ENCODE measurements at regions not wholly inside any gene's neighbourhood (a gene's known extent, or its start where the extent isn't known, plus 50 kb on each side); places are given as distances from the start of the nearest gene placed in this dataset.

DNA sequence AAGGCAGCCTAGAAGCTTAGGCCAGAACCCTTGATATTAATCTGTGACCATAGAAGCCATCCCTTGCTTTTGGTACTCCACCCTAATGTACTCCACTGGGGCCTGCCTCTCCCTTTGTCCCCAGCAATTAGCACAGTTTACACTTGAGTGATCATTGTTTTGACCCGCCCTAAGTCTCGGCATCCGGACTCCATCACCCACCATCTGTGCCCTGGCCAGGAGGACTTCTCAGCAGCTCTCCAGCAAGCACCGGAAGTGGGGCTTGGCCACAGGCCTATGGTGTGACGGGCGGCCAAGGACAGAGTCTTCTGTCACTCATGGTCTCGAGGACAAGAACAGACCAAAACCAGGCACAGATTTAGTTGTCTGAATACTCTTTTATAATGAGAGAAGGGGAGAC is 126.5 kb upstream of the NTF3 start:
- no peaks in the 10 kb centered on the region for H3K79me2 ChIP-seq (replicated peaks; ENCODE audit: insufficient read depth, low read length)
- H3K9me3 ChIP-seq (ENCODE audit: low read length) = no peaks in the 10 kb centered on the region
- no peaks in the 10 kb centered on the region for H3K9me2 ChIP-seq (ENCODE audit: insufficient read depth, low read length)
- no peaks in the 10 kb centered on the region for H4K20me1 ChIP-seq (ENCODE audit: insufficient read depth)
- no peaks in the 10 kb centered on the region for H3K36me3 ChIP-seq (ENCODE audit: insufficient read depth, low read length)
- TF ChIP-seq MXI1 (conservative IDR thresholded peaks at IDR 0.05; ENCODE audit: poor library complexity, severe bottlenecking) (no peak), TAF1 (IDR thresholded peaks at IDR 0.05; ENCODE audit: low read depth) (no peak), RAD21 (conservative IDR thresholded peaks at IDR 0.05) (no peak), EP300 (conservative IDR thresholded peaks at IDR 0.05; ENCODE audit: poor library complexity, severe bottlenecking) (no peak), EZH2 (IDR thresholded peaks at IDR 0.05; ENCODE audit: borderline replicate concordance, insufficient read depth, low read length, poor library complexity, severe bottlenecking) (no peak), POLR2AphosphoS5 (IDR thresholded peaks at IDR 0.05) (no peak), SMC3 (conservative IDR thresholded peaks at IDR 0.05; ENCODE audit: poor library complexity) (no peak)
- TF ChIP-seq, protein P1, sequence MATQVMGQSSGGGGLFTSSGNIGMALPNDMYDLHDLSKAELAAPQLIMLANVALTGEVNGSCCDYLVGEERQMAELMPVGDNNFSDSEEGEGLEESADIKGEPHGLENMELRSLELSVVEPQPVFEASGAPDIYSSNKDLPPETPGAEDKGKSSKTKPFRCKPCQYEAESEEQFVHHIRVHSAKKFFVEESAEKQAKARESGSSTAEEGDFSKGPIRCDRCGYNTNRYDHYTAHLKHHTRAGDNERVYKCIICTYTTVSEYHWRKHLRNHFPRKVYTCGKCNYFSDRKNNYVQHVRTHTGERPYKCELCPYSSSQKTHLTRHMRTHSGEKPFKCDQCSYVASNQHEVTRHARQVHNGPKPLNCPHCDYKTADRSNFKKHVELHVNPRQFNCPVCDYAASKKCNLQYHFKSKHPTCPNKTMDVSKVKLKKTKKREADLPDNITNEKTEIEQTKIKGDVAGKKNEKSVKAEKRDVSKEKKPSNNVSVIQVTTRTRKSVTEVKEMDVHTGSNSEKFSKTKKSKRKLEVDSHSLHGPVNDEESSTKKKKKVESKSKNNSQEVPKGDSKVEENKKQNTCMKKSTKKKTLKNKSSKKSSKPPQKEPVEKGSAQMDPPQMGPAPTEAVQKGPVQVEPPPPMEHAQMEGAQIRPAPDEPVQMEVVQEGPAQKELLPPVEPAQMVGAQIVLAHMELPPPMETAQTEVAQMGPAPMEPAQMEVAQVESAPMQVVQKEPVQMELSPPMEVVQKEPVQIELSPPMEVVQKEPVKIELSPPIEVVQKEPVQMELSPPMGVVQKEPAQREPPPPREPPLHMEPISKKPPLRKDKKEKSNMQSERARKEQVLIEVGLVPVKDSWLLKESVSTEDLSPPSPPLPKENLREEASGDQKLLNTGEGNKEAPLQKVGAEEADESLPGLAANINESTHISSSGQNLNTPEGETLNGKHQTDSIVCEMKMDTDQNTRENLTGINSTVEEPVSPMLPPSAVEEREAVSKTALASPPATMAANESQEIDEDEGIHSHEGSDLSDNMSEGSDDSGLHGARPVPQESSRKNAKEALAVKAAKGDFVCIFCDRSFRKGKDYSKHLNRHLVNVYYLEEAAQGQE (IDR thresholded peaks at IDR 0.05; ENCODE audit: borderline replicate concordance) = no peak
- TF ChIP-seq, protein P2, sequence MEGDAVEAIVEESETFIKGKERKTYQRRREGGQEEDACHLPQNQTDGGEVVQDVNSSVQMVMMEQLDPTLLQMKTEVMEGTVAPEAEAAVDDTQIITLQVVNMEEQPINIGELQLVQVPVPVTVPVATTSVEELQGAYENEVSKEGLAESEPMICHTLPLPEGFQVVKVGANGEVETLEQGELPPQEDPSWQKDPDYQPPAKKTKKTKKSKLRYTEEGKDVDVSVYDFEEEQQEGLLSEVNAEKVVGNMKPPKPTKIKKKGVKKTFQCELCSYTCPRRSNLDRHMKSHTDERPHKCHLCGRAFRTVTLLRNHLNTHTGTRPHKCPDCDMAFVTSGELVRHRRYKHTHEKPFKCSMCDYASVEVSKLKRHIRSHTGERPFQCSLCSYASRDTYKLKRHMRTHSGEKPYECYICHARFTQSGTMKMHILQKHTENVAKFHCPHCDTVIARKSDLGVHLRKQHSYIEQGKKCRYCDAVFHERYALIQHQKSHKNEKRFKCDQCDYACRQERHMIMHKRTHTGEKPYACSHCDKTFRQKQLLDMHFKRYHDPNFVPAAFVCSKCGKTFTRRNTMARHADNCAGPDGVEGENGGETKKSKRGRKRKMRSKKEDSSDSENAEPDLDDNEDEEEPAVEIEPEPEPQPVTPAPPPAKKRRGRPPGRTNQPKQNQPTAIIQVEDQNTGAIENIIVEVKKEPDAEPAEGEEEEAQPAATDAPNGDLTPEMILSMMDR (IDR thresholded peaks at IDR 0.05; ENCODE audit: poor library complexity, severe bottlenecking) = no peak
- H3K27me3 ChIP-seq (ENCODE audit: insufficient read depth, low read depth, low read length) = no peaks in the 10 kb centered on the region
- no peak overlapping the region for H3K9ac ChIP-seq (ENCODE audit: low read length)
- H3K27ac ChIP-seq (ENCODE audit: low read length) = no peak overlapping the region
- no peak overlapping the region for H3K4me3 ChIP-seq (ENCODE audit: low read length)
- no peak overlapping the region for H2AFZ ChIP-seq (ENCODE audit: low read depth, low read length)
- H3K4me2 ChIP-seq (ENCODE audit: low read length) = no peak overlapping the region
- H3F3A ChIP-seq (ENCODE audit: insufficient read depth, low read length, poor library complexity, severe bottlenecking) = no peaks in the 10 kb centered on the region

DNA sequence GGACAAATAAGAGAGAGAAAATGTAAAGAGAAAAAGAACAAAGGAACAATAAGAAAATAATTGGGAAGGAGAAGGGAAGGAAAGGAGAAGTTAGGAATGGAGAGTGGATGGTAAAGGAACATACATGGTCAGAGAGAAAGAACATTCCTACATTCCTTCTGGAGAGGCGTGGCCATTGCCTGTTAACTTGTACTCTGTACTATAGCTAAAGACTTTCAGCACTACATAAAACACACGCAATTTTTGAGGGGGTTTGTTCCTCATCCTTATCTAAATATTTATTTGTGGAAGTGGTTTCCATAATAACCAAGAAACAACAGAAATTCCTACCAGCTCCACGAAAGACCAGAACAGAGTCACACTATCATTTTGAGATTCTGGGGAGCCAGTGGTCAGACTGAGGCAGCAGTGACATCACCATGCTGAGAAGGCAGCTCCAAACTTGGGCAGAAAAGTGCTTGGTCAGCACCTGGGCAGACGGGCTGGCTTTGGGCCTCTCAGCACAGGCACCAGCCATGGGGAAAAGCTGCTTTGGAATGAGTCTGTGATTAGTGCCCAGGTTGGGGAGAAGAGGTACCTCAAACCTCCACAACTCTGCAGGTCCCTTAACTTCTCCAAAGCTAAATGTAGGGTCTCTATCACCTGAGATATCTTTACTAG is 125.9 kb upstream of the NTF3 start:
- no peaks in the 10 kb centered on the region for H3K27me3 ChIP-seq (ENCODE audit: insufficient read depth, low read depth, low read length)
- H3K9me2 ChIP-seq (ENCODE audit: insufficient read depth, low read length) = no peaks in the 10 kb centered on the region
- H4K20me1 ChIP-seq (ENCODE audit: insufficient read depth) = no peaks in the 10 kb centered on the region
- TF ChIP-seq, protein P2 (IDR thresholded peaks at IDR 0.05; ENCODE audit: poor library complexity, severe bottlenecking) = no peak
- TF ChIP-seq EP300 (conservative IDR thresholded peaks at IDR 0.05; ENCODE audit: poor library complexity, severe bottlenecking) (no peak), TAF1 (IDR thresholded peaks at IDR 0.05; ENCODE audit: low read depth) (no peak), SMC3 (conservative IDR thresholded peaks at IDR 0.05; ENCODE audit: poor library complexity) (no peak), EZH2 (IDR thresholded peaks at IDR 0.05; ENCODE audit: borderline replicate concordance, insufficient read depth, low read length, poor library complexity, severe bottlenecking) (no peak), POLR2AphosphoS5 (IDR thresholded peaks at IDR 0.05) (no peak), MXI1 (conservative IDR thresholded peaks at IDR 0.05; ENCODE audit: poor library complexity, severe bottlenecking) (no peak), RAD21 (conservative IDR thresholded peaks at IDR 0.05) (no peak)
- TF ChIP-seq, protein P1 (IDR thresholded peaks at IDR 0.05; ENCODE audit: borderline replicate concordance) = no peak
- H2AFZ ChIP-seq (ENCODE audit: low read depth, low read length) = no peak overlapping the region
- no peak overlapping the region for H3K9ac ChIP-seq (ENCODE audit: low read length)
- no peak overlapping the region for H3K4me3 ChIP-seq (ENCODE audit: low read length)
- no peaks in the 10 kb centered on the region for H3K79me2 ChIP-seq (replicated peaks; ENCODE audit: insufficient read depth, low read length)
- H3K36me3 ChIP-seq (ENCODE audit: insufficient read depth, low read length) = no peaks in the 10 kb centered on the region
- no peak overlapping the region for H3K4me2 ChIP-seq (ENCODE audit: low read length)
- no peaks in the 10 kb centered on the region for H3F3A ChIP-seq (ENCODE audit: insufficient read depth, low read length, poor library complexity, severe bottlenecking)
- H3K27ac ChIP-seq (ENCODE audit: low read length) = no peak overlapping the region
- no peaks in the 10 kb centered on the region for H3K9me3 ChIP-seq (ENCODE audit: low read length)
